NCI-H1417 treated with DMSO at 0.1 percent for 48 hours (cell line): ENCODE measurements at regions not wholly inside any gene's neighbourhood (a gene's known extent, or its start where the extent isn't known, plus 50 kb on each side); places are given as distances from the start of the nearest gene placed in this dataset.
"Not testable (repeated sequence)": the region's sequence is repeated elsewhere in the genome, so short reads cannot be mapped to it uniquely, and the experiment has no call there.

Experiments
- DNase-seq: peaks from one replicate; lab custom pipeline; 2025; lab: John Stamatoyannopoulos, UW

GRCh38 chr5:90066920-90067319 lies 342.6 kb downstream of the CETN3 start:
- DNase-seq = no peak

DNA sequence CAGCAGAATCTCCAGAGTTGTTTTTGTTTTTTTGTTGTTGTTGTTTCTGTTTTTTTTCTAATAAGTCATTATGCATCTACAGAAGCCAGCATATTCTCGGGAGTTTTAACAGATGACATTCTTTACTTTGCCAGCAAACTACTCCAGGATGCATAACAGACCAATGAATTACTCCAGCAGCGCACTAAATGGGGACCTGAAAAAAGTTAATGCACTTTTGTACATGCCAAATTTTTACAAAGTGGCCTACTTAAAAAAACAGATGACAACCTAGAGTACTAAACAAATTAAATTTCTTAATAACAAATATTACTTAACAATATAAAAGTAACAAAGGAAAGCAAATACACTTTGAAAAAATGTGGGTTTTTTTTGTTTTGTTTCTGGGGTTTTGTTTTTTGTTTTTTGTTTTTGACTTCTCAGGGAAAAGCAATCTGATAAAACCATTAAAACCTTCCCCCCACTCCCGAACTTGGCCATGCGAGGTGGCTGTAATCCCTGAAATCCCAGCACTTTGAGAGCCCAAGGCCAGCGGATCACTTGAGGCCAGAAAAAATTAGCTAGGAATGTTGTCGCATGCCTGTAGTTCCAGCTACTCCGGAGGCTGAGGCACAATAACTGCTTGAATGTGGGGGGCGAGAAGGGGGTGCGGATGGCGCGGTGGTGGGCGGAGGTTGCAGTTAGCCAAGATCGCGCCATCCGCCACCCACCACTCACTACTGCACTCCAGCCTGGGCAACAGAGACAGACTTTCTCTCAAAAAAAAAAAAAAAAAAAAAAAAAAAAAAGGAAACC lies 352.4 kb downstream of the CETN3 start:
- no peak for DNase-seq

- no peak for DNase-seq
Observed at GRCh38 chr5:90055831-90056328, 353.7 kb downstream of the CETN3 start.

DNA sequence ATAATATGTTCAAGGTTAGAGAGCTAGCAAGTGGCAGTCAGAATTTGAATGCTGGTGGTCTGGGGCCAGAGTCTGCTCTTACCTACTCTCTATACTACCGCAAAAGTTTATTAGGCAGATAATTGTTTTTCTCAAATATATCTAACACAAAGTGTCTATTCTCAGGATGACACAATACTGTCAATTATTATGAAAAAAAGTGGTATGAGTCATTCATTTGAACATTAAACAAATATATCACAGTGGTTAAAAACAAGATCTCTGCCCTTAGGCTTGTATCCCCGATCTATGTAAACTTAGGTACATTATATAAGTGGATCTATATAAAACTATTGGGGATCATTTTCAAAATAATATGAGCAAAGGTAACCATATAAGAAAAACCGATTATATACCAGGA lies 354.9 kb downstream of the CETN3 start:
- DNase-seq = no peak

DNA sequence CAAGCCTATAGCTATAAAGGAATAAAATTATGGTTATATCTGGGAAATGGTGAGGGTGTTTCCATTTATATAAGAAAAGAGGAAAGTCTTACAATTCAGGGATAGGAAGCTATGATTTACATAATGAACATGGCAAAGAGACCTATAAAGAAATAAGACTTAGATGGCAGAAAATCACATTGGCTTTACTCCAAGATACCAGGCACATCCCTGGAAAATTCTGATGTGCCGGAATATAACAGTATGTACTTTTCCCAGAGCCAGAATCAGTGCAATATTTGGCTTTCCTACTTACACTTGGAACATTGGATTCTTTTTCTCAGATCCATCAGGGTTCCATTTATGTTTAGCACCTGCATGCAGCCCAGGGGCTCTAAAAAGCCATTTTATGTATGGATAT lies 357.8 kb downstream of the CETN3 start:
- DNase-seq = no peak

DNA sequence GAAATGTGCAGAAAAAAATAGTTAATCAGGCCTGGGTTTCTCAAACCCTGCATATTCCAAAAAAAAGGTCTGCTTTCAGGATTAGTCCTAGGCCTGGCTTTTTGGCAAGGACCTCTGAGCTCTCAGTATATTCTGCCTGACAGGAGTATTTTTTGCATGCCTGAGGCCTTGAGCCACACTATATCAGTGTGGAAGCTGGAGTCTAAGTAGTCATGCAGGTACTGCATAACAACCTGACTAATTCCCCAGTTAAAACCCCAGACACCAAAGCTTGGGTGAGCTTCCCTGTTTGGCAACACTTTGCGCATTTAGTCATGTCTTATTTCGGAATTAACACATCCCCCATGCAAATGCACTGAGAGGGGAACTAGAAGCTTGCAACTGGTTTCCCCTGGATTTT lies 359.5 kb downstream of the CETN3 start:
- no peak for DNase-seq

DNA sequence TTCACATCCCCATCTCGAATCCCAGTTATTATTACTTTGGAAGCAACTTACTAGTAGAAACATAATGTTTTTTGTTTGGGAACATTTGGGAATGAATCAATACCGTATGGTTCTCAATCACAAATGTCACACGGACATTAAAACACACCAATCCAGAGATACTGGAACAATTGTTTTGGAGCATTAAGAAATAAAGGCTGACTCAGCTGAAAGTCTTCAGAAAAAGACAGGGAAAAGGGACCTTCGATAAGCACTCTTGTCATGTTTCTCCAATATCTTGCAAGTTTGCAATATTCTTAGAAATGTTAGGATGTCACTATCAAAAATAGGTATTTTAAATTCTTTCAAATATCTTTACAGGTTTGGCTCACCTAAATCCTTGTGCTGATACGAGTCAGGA lies 362.4 kb downstream of the CETN3 start:
- no peak for DNase-seq

DNA sequence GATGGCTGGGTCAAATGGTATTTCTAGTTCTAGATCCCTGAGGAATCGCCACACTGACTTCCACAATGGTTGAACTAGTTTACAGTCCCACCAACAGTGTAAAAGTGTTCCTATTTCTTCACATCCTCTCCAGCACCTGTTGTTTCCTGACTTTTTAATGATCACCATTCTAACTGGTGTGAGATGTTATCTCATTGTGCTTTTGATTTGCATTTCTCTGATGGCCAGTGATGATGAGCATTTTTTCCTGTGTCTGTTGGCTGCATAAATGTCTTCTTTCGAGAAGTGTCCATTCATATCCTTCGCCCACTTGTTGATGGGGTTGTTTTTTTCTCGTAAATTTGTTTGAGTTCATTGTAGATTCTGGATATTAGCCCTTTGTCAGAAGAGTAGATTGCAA lies 369.5 kb downstream of the CETN3 start:
- not testable (repeated sequence) for DNase-seq

GRCh38 chr5:90037646-90038045 lies 371.9 kb downstream of the CETN3 start:
- DNase-seq = no peak

DNA sequence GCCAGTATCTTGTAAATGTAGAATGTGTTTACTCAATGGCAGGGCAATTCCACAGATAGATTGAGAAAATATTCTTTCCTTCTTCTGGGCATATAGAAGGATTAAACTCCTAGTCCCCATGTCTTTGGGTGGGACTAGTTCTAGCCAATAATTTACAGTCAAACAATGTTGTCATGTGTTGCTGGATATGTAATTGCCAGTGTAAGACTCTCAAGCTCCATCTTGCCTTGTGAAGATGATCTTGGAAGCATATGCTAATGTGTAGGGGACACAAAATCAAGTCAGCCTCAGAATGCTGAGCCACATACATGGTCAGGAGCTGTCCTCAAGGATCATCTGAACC lies 386.9 kb downstream of the CETN3 start:
- DNase-seq = no peak

GRCh38 chr5:90022002-90022710 lies 387.4 kb downstream of the CETN3 start:
- DNase-seq = no peak

DNA sequence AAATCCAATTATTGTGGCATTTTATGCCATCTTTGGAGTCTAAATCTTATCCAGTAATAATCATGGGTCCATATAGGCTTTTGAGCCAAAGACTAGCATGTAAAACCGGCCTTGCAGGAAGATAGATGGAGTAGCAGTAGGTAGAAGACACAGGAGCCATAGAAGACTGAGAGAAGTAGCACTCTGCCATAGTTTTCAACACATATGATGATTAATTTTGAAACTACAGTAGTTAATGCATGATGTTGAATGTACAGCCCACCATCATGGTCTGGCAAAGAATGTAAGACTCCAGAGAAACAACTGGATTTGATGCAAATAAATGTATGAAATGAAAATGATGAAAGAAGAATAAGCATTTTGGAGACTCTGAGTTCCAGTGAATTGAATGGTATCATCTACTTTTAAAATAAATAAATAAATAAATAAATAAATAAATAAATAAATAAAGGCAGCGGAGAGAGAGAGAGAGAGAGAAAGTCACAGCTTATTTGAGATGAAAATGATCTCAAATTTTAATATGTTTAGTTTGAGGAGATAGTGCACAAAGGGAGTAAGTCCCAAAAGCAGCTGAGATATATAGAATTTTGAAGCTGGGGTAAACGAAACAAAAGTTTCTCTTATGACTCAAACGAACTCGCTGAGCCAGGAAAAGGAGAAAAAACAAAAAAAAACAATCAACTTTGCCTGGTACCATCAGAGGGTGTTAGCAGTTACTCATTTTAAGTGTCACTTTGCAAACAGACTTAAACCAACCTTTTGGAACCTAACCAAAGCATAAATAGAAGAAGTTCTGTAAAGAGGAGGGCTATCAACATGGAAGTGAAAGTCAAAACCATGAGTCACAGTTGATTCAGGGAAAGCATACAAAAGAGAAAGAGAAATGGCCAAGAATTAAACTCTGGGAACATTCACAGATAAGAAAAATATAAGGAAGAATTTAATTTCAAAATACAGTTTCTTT lies 388.7 kb downstream of the CETN3 start:
- DNase-seq = no peak

- peak; percentile 40 for DNase-seq
Observed at GRCh38 chr5:90017239-90017638, 392.3 kb downstream of the CETN3 start.

GRCh38 chr5:90015584-90016018 lies 394.0 kb downstream of the CETN3 start:
- no peak for DNase-seq

DNA sequence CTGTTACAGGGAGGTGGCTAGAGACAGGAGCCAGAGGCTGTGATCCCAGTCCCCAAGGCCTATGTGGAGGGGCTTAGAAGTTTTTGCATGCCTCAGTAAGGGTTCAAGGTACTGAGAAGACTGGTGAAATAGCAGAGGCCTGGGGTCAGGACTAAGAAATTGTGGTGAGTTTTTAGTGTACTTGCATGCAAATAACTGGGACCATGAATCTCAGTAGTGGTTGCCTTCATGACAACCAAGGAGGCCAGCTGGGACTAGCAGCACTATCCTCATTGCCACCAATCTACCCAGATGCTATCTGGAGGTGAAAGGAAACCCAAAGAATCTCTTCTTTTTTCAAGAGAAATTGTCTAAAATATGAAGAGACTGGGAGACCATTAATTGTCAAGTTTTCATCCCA lies 395.1 kb downstream of the CETN3 start:
- DNase-seq = no peak

DNA sequence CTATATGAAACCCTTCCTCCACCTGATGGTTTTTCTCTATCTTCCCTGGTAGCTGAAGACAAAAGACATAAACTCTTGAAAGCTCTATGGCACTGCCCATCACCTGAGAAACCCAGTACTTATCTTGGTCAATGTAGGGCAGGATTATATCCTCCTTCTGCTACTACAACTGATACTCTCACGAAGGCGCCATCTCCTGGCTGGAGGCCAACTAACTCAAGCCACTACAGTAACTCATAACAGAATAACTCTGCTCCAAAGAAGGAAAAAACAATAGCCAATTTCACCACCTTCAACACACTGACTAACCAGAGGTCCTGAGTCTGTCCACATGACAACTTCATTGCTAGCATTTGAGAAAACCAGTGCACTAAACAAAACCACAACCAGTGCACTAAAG lies 409.2 kb downstream of the CETN3 start:
- no peak for DNase-seq

GRCh38 chr5:89998519-89999305 lies 410.8 kb downstream of the CETN3 start:
- DNase-seq = no peak

- no peak for DNase-seq
Observed at GRCh38 chr5:89996890-89997289, 412.7 kb downstream of the CETN3 start.

DNA sequence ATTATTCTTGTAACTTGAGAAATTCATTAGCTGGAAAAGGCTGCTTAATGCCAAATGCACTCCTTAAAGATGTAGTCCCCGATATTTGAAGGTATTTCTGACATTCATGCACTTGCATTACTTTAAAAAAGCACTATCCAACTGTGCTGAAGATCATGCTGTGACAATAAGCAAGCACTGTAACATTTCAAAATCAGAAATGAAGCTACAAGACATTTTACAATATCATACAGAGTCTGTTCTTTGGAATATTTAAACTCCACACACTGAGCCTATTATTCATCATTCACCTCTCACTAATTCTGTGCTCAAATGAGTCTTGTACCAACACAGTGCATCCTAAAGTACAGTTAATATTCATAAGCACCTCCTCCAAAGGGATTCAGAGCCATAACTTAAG lies 413.2 kb downstream of the CETN3 start:
- no peak for DNase-seq

- no peak for DNase-seq
Observed at GRCh38 chr5:89994266-89994665, 415.3 kb downstream of the CETN3 start.

GRCh38 chr5:89992201-89992600 lies 417.4 kb downstream of the CETN3 start:
- DNase-seq = no peak

DNA sequence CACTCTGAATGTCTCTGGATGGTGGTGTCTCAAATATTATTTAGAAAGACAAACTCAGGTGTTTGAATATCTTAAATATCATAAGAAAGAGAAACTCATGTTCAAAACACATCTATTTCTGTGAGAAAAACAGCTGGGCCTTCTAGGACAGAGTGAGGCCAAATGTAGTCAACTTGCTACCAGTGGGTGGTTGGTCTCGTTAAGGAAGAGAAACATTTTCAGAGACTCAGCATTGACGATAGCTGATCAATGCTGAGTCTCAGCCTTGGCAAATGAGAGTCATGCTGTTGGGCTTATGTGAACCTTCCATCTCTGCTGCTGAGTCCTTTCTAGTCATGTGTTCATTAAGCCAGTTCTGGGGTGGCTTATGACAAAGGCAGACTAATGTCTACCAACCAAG lies 418.0 kb downstream of the CETN3 start:
- DNase-seq = no peak
